ENCODE measurements at regions not wholly inside any gene's neighbourhood (a gene's known extent, or its start where the extent isn't known, plus 50 kb on each side); places are given as distances from the start of the nearest gene placed in this dataset.
"Not testable (repeated sequence)": the region's sequence is repeated elsewhere in the genome, so short reads cannot be mapped to it uniquely, and the experiment has no call there.

DNA sequence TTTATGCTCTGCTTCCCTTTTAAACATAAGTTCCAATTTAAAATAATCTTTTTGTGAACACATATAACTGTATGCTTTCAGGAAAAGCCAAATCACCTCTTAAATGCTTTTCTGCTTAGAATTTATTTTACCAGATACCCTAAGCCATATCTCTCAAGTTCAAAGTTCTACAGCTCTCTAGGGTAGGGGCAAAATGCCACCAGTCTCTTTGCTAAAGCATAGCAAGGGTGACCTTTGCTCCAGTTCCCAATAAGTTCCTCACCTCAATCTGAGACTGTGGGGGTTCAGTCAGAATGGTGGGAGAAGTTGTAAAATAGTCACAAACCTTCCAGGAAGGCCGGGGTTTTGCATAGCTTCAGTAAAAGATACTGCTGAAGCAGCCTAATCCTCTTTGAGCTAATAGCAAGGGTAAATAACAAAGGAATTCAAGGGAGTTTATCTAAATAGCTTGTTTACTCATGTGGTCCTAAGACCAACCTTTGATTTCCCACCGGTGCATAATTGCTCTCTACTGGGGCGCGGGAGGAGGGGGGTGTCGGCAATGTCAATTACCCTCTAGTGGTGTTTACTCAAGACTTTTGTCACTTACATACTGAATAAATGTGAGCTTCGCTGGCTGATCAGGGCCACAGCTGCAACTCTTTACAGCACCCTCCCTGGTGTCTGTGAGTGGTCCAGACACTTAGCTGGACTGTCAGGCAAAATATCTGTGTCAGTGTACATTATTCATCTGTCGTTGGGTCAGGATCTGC lies 1376.2 kb downstream of the NCAM2 start:
- DNase-seq (ENCODE audit: low read depth in 4 of 4, low spot score in 1 of 4): no peak

GRCh38 chr21:22377795-22378194 lies 1379.6 kb downstream of the NCAM2 start:
- DNase-seq (ENCODE audit: low read depth in 4 of 4, low spot score in 1 of 4): not testable (repeated sequence)

GRCh38 chr21:22393324-22393723 lies 1395.1 kb downstream of the NCAM2 start:
- no peak for DNase-seq (ENCODE audit: low read depth in 4 of 4, low spot score in 1 of 4)

DNA sequence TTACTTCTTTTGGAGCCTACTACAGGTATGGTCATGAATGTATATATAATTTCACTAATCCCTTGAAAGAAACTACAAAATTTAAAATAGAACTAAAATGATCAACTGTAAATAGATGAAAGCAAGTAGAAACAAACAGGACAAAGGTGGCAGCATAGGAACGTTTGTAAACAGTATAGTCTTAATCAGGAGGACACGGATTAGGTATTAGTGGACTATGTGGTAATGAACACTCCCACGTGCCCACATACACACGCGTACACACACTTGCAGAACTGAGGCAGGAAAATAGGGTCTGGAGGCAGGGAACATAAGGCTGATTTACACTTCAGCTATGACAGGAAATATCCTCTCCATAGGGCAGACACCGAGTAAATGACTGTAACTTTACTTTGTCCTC lies 1397.8 kb downstream of the NCAM2 start:
- DNase-seq (ENCODE audit: low read depth in 4 of 4, low spot score in 1 of 4): no peak

GRCh38 chr21:22399681-22400514 lies 1401.7 kb downstream of the NCAM2 start:
- DNase-seq (ENCODE audit: low read depth in 4 of 4, low spot score in 1 of 4): no peak

- DNase-seq (ENCODE audit: low read depth in 4 of 4, low spot score in 1 of 4): no peak
These were observed 1411.4 kb downstream of the NCAM2 start for GRCh38 chr21:22409571-22409970.

DNA sequence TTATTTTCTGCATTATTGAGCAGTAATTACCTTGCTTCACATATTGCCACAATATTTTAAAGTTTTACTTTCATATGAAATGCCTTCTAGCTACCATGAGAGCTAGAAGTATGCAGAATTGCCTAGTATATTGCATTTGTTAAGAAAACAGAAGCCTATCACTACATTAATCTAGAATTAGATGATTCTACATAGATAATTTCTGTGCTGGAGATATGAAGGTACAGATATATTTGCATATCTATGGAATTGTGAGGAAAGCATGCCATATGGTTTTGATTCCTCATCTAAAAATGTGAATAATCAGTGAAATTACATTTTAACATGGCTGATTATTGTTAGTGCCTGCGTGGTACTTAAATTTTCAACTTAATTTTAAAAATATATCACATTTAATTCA lies 1418.3 kb downstream of the NCAM2 start:
- DNase-seq (ENCODE audit: low read depth in 4 of 4, low spot score in 1 of 4): no peak

- DNase-seq (ENCODE audit: low read depth in 4 of 4, low spot score in 1 of 4): no peak
These were observed 1423.4 kb downstream of the NCAM2 start for GRCh38 chr21:22421416-22422180.

GRCh38 chr21:22438428-22439086 lies 1440.3 kb downstream of the NCAM2 start:
- no peak for DNase-seq (ENCODE audit: low read depth in 4 of 4, low spot score in 1 of 4)

- DNase-seq (ENCODE audit: low read depth in 4 of 4, low spot score in 1 of 4): no peak
These were observed 1446.8 kb downstream of the NCAM2 start for GRCh38 chr21:22444990-22445389.

GRCh38 chr21:22450507-22450906 lies 1452.3 kb downstream of the NCAM2 start:
- DNase-seq (ENCODE audit: low read depth in 4 of 4, low spot score in 1 of 4): no peak

DNA sequence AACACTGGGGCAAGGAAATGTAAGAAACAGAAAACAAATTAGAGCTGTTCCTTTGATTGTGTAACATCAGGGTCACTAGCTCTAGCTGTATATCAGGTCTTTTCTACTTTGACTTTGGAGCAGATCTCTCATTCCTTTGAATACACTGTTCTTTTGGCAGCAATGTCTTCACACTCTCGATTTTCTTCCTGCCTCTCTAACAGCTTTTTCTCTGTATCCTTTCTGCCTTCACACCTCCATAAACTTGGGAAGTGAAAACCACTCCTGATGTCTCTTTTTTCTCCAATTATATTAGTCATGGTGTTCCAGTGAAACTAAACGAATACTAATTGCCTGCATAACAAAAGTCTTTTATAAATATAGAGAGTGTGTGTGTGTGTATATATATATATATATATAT lies 1458.0 kb downstream of the NCAM2 start:
- no peak for DNase-seq (ENCODE audit: low read depth in 4 of 4, low spot score in 1 of 4)

DNA sequence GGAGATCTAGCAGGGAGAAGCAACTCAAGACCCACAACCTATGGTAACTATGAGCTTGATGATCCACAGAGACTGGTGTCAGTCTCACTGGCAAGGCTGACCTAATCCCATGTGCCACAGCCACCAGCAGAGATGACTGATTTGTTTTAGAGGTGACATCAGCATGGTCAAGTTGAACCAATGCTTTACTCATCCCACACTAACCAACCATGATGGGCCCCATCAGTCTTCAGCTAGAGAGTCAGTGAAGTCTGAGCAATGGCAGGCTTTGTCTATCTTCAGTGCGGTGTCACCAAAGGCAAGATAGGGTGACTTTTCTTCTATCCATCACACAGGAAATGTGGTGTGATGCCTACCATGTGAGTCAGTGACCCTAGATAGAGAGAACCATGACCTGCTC lies 1470.7 kb downstream of the NCAM2 start:
- no peak for DNase-seq (ENCODE audit: low read depth in 4 of 4, low spot score in 1 of 4)

DNA sequence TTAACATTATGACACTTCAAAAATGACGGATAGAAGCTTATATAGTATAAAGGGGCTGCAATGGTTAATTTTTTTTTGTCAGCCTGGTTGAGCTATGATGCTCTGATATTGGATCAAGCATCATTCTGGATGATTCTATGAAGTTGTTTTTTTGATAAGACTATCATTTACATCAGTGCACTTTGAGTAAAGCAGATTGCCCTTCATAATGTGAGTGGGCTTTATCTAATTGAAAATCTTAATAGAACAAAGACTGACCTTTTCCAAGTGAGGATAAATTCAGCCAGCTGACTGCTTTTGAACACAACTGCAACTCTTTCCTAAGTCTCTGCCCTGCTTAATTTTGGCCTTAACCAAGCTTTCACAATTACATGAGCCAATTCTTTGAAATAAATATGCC lies 1476.2 kb downstream of the NCAM2 start:
- no peak for DNase-seq (ENCODE audit: low read depth in 4 of 4, low spot score in 1 of 4)

DNA sequence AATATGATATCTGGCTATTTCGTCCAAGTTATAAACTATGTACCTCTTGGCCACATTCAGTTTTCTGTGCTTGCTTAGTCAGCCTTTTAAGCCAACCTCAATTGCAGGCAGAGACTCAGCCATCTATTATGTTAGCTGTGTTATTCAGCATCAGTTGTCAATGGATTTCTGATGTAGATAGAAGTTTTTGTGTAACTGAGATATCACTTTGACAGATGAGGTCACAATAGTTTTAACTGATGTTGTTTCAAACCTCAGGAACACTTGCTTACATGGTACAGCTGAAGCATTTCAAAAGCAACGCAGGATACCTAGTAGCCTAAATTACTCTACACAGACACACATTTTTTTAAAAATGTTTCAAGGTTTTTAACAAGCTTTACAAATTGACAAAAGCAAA lies 1478.0 kb downstream of the NCAM2 start:
- no peak for DNase-seq (ENCODE audit: low read depth in 4 of 4, low spot score in 1 of 4)

DNA sequence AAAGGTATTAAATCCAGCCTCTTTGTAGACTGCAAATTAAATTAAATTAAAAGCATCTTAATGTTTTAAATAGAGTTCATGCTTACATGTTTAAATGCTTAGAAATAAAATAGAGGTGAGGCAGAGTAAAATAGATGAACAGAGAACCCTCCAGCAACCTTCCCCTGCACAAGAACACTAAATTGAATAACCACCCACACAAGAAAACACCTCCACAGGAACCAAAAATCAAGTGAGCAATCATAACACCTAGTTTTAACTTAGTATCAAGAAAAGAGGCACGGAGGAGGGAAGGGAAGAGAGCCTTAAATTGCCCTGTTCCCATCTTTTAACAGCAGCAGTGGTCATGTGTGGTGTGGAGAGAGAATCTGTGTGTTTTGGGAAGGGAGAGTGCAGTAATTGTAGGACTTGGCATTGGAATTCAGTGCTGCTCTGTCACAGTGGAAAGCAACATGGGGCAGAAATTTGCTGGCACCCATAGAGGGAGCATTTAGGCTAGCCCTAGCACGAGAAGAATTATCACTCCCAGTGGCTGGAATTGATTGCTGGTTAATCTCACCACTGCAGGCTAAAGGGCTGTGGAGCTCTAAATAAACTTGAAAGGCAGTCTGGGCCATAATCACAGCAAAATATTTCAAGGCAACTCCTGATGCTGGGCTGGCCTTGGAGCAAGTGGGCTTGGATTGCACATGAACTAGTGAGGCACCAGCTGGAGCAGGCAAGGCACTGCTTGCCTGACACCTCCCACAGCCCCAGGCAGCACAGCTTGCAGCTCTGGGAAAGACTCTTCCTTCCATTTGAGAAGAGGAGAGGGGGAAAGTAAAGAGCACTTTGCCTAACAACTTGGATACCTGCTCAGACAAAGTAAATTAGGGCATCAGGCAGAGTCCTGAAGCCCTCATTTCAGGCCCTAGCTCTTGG lies 1478.8 kb downstream of the NCAM2 start:
- no peak for DNase-seq (ENCODE audit: low read depth in 4 of 4, low spot score in 1 of 4)

- DNase-seq (ENCODE audit: low read depth in 4 of 4, low spot score in 1 of 4): no peak
These were observed 1491.8 kb downstream of the NCAM2 start for GRCh38 chr21:22490049-22490448.

- no peak for DNase-seq (ENCODE audit: low read depth in 4 of 4, low spot score in 1 of 4)
These were observed 1518.0 kb downstream of the NCAM2 start for GRCh38 chr21:22516230-22516629.

- no peak for DNase-seq (ENCODE audit: low read depth in 4 of 4, low spot score in 1 of 4)
These were observed 1537.4 kb downstream of the NCAM2 start for GRCh38 chr21:22535630-22536029.

- no peak for DNase-seq (ENCODE audit: low read depth in 4 of 4, low spot score in 1 of 4)
These were observed 1538.3 kb downstream of the NCAM2 start for GRCh38 chr21:22536509-22536908.
